ENCODE measurements at regions not wholly inside any gene's neighbourhood (a gene's known extent, or its start where the extent isn't known, plus 50 kb on each side); places are given as distances from the start of the nearest gene placed in this dataset.
A peak's percentile ranks its signal among the peaks of the same experiment; 100 is the strongest.

DNA sequence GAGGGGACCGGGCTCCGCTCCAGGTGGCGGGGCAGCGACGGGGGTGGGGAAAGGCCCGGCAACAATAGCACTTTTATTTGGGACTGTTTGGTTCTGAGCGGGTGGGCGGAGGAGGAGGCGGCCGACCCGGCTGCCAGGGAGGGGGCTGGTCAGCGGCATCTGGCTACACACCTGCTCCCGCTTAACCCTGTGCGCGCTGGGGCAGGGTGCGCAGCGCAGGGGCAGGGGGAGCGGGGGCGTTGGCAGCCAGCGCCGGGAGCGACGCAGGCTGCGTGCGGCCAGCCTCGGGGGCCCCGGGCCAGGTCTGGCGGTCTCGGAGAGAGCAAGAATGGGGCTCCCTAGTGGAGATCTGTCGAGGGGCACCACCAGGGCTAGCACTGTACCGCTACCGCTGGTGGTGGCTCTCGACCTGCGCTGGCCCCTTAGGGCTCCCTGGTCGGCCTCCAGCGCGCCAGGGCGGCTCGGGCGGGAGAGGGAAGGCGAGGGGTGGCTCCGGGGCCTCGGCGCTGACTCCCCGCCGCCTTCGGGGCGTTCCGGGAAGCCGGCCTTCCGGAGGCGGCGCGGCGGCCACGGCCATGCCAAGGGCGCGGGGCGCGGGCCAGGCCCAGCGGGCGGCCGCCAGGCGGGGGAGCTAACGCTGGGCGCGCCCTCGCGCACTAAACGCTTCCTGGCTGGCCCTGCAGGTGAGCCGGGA lies 92.4 kb downstream of the NCR2 start:
- H3K9me3 ChIP-seq (ENCODE audit: control insufficient read depth, insufficient read depth, low read length) = no peaks in the 10 kb centered on the region
- H3K4me1 ChIP-seq (ENCODE audit: control insufficient read depth, insufficient read depth, low read length) = peaks cover 43% of the 10 kb centered on the region
- no peak overlapping the region for H3K27ac ChIP-seq (ENCODE audit: low read depth, low read length)
- under 1% methylated on average over 71 of the region's 71 CpGs for WGBS (ENCODE audit: insufficient coverage)
- no peak overlapping the region for H3K4me3 ChIP-seq (ENCODE audit: low read depth, low read length)
- DNase-seq (ENCODE audit: low read depth in 4 of 6, low spot score in 6 of 6) = peak in 1 of 6 donors; percentile 63
- H3K27me3 ChIP-seq (ENCODE audit: control insufficient read depth, insufficient read depth, low read length) = peaks cover 66% of the 10 kb centered on the region
- no peaks in the 10 kb centered on the region for H3K36me3 ChIP-seq (ENCODE audit: control insufficient read depth, insufficient read depth, low read length)

DNA sequence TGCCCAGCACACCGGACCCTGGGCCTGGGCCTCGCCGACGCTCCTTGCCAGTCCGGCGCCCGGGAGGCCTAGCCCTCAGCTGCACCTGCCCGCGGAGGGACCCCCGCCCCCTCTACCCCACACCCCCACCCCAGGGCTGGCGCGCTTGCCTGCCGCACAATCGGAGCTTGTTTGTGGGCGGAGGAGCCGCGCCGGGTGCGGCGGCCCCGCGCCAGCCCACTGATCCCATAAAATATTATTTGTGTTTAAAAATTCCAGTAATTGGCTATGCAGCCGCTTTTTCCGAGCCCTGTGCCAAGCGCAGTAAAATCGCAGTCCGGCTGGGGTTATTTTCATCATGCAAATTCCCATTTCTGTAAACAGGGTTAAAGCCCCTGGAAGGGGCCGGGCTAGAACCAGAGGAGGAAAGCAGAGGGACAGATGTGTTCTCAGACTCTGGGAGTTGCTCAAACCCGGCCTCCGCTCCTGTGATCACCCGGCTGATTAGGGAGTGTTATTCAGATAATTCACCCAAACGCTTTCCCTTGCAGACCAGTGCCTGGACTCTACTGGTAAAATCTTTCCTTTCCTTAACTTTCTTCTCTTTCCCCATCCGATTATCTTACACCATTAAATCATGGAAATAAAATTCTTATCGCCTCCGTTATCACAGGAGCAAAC lies 93.1 kb downstream of the NCR2 start:
- Histone ChIP-seq H3K4me1 (ENCODE audit: control insufficient read depth, insufficient read depth, low read length) (peaks cover 43% of the 10 kb centered on the region), H3K4me3 (ENCODE audit: low read depth, low read length) (peak overlapping the region; percentile 2), H3K9me3 (ENCODE audit: control insufficient read depth, insufficient read depth, low read length) (no peaks in the 10 kb centered on the region), H3K36me3 (ENCODE audit: control insufficient read depth, insufficient read depth, low read length) (no peaks in the 10 kb centered on the region), H3K27me3 (ENCODE audit: control insufficient read depth, insufficient read depth, low read length) (peaks cover 61% of the 10 kb centered on the region), H3K27ac (ENCODE audit: low read depth, low read length) (peak overlapping the region; percentile 52)
- DNase-seq (ENCODE audit: low read depth in 4 of 6, low spot score in 6 of 6) = peak in 2 of 6 donors; percentile 44 to 60
- 8% methylated on average over 15 of the region's 35 CpGs for WGBS (ENCODE audit: insufficient coverage)

DNA sequence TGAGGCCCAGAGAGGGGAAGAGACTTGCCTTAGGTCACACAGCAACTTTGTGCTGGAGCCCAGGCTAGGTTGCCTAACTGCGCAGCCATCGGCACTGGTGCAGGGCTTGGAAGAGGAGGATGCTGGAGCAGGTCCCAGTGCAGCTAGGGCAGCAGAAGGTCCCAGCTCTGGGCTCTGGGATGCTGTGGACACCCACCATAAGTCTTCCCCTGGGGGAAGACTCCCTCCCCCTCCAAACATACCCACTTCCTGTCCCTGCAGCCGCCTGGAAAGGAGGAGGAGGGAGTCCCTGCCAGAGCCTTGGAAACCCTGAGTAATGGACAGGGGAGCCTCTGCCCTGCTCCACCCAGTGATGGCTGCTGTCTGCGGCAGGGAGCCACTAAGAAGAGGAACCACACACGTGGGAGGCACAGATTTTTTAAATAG lies 93.6 kb downstream of the NCR2 start:
- H3K27me3 ChIP-seq (ENCODE audit: control insufficient read depth, insufficient read depth, low read length) = peaks cover 59% of the 10 kb centered on the region
- WGBS (ENCODE audit: insufficient coverage) = 29% methylated on average over 2 of the region's 5 CpGs

DNA sequence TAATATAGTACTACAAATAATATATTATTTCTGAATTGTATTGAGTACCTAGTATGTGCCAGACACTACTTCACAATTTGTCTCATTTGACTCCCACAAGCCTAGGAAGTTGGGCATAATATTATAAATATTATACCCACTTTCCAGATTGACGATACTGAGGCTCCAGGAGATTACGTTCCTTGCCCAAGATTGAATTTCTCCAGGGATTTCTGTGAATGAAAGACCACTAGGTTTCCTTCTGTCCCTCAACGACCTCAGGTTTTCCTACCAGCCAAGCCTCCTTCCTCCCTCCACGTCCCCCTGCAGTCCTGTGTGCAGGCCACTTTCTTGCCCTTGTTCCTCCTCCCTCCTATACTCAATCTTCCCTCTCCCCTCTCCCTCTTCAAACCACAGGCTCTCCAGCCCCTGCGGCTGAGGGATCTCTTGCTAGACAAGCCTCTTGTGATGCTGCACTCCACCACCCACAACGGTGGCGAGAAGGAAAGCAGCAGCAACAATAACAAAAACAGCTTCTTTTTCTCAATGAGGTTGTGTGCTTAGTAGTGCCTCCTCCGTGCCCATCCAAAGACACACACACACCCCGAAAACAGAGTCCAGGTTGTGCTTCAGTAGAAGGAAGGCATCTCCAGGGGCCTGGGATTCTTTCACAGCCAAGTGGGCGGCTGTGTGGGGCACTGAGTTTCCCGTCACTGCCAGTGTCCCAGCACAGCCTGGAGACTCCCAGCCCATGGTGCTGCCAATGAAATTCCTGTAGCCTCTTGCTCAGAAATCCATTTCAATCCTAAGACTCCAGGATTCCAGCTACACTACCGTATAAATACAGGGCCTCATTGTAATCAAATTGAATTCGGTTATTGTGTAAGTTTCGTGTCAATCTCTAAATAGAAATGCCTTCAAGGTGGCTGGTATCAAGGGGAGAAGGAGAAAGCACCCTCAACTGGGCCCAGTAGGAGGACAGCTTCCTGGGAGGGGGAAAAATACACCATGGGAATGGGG lies 94.4 kb downstream of the NCR2 start:
- H3K27me3 ChIP-seq (ENCODE audit: control insufficient read depth, insufficient read depth, low read length) = peaks cover 57% of the 10 kb centered on the region
- H3K36me3 ChIP-seq (ENCODE audit: control insufficient read depth, insufficient read depth, low read length) = no peaks in the 10 kb centered on the region
- H3K27ac ChIP-seq (ENCODE audit: low read depth, low read length) = peak overlapping the region; percentile 33
- WGBS (ENCODE audit: insufficient coverage) = 50% methylated on average over 9 of the region's 14 CpGs
- no peaks in the 10 kb centered on the region for H3K9me3 ChIP-seq (ENCODE audit: control insufficient read depth, insufficient read depth, low read length)
- peaks cover 43% of the 10 kb centered on the region for H3K4me1 ChIP-seq (ENCODE audit: control insufficient read depth, insufficient read depth, low read length)
- H3K4me3 ChIP-seq (ENCODE audit: low read depth, low read length) = no peak overlapping the region
- no peak for DNase-seq (ENCODE audit: low read depth in 4 of 6, low spot score in 6 of 6)

More for the DNA sequence above, 93.6 kb downstream of the NCR2 start:
- Histone ChIP-seq H3K36me3 (ENCODE audit: control insufficient read depth, insufficient read depth, low read length) (no peaks in the 10 kb centered on the region), H3K4me3 (ENCODE audit: low read depth, low read length) (no peak overlapping the region), H3K4me1 (ENCODE audit: control insufficient read depth, insufficient read depth, low read length) (peaks cover 43% of the 10 kb centered on the region), H3K27ac (ENCODE audit: low read depth, low read length) (peak overlapping the region; percentile 52), H3K9me3 (ENCODE audit: control insufficient read depth, insufficient read depth, low read length) (no peaks in the 10 kb centered on the region)
- DNase-seq (ENCODE audit: low read depth in 4 of 6, low spot score in 6 of 6) = no peak

DNA sequence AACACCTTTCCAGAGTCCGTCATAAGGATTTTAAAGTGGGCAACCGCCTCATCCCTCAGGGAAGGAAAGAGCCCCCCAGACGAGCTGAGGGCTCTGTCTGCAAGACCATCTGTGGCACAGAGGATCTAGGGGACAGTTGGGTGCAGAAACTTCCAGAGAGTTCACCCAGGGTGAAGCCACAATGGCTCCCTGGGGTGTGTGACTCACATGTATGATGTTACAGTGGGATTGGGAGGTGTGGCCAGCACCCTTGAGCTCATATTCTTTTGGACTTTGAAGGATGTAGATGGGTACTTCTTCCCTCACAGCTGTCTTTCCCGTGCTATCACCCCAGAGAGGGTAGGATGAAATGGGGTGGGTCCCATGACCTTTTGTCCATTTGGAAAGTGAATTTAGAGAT lies 95.5 kb downstream of the NCR2 start:
- Histone ChIP-seq H3K9me3 (ENCODE audit: control insufficient read depth, insufficient read depth, low read length) (no peaks in the 10 kb centered on the region), H3K36me3 (ENCODE audit: control insufficient read depth, insufficient read depth, low read length) (no peaks in the 10 kb centered on the region), H3K4me1 (ENCODE audit: control insufficient read depth, insufficient read depth, low read length) (peaks cover 43% of the 10 kb centered on the region), H3K27me3 (ENCODE audit: control insufficient read depth, insufficient read depth, low read length) (peaks cover 51% of the 10 kb centered on the region), H3K27ac (ENCODE audit: low read depth, low read length) (no peak overlapping the region), H3K4me3 (ENCODE audit: low read depth, low read length) (no peak overlapping the region)
- no peak for DNase-seq (ENCODE audit: low read depth in 4 of 6, low spot score in 6 of 6)
- WGBS (ENCODE audit: insufficient coverage) = 93% methylated on average over 3 of the region's 4 CpGs

DNA sequence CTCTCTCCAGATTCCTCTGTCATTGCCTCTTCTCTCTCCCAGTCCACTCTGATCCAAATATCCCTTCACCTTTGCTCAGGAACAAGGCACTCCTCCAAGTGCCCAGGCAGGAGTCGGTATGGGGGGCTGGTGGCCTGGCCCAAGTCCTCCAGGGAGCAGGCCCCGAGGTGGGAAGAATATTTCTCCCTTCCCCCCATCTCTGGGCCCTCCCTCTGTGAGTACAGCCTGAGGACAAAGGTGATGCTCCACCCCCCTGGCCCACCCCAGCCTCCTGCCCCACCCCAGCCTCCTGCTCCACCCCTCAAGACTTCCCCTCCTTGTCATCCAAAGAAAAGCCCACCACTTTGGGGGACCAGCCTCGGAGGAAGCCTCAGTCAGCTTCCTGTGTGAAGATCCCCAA lies 96.9 kb downstream of the NCR2 start:
- no peak overlapping the region for H3K27ac ChIP-seq (ENCODE audit: low read depth, low read length)
- H3K36me3 ChIP-seq (ENCODE audit: control insufficient read depth, insufficient read depth, low read length) = no peaks in the 10 kb centered on the region
- H3K27me3 ChIP-seq (ENCODE audit: control insufficient read depth, insufficient read depth, low read length) = peaks cover 37% of the 10 kb centered on the region
- DNase-seq (ENCODE audit: low read depth in 4 of 6, low spot score in 6 of 6) = no peak
- 64% methylated on average over 1 of the region's 3 CpGs for WGBS (ENCODE audit: insufficient coverage)
- H3K9me3 ChIP-seq (ENCODE audit: control insufficient read depth, insufficient read depth, low read length) = no peaks in the 10 kb centered on the region
- H3K4me1 ChIP-seq (ENCODE audit: control insufficient read depth, insufficient read depth, low read length) = peaks cover 32% of the 10 kb centered on the region
- H3K4me3 ChIP-seq (ENCODE audit: low read depth, low read length) = no peak overlapping the region

DNA sequence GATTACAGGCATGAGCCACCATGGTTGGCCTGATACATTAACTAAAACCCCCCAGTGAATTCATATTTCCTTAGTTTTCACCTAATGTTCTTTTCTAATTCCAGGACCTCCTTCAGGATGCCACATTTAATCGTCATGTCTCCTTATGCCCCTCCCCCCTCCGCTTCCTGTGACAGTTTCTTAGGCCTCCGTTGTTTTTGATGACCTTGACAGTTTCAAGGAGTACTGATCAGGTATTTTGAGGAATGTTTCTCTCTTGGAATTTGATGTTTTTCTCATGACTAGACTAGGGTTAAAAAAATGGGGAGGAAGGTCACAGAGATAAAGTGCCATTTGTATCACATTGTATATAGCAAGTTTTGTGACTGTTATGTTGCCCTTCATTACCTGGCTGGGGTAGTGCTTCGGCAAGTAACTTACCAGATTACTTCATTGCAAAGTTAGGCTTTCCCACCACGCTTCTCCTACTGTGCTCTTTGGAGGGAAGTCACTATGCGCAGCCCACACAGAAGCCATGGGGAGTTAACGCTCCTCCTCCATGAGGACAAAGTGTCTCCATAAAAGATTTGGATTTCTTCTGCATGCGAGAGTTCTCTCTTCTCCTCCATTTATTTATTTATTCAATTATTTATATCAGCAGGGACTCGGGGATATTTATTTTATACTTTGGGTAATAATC lies 99.5 kb downstream of the NCR2 start:
- Histone ChIP-seq H3K4me3 (ENCODE audit: low read depth, low read length) (no peak overlapping the region), H3K4me1 (ENCODE audit: control insufficient read depth, insufficient read depth, low read length) (peaks cover 10% of the 10 kb centered on the region), H3K9me3 (ENCODE audit: control insufficient read depth, insufficient read depth, low read length) (no peaks in the 10 kb centered on the region), H3K36me3 (ENCODE audit: control insufficient read depth, insufficient read depth, low read length) (no peaks in the 10 kb centered on the region), H3K27me3 (ENCODE audit: control insufficient read depth, insufficient read depth, low read length) (peaks cover 15% of the 10 kb centered on the region), H3K27ac (ENCODE audit: low read depth, low read length) (no peak overlapping the region)
- 74% methylated on average over 3 of the region's 9 CpGs for WGBS (ENCODE audit: insufficient coverage)
- peak in 1 of 6 donors; percentile 49 for DNase-seq (ENCODE audit: low read depth in 4 of 6, low spot score in 6 of 6)

DNA sequence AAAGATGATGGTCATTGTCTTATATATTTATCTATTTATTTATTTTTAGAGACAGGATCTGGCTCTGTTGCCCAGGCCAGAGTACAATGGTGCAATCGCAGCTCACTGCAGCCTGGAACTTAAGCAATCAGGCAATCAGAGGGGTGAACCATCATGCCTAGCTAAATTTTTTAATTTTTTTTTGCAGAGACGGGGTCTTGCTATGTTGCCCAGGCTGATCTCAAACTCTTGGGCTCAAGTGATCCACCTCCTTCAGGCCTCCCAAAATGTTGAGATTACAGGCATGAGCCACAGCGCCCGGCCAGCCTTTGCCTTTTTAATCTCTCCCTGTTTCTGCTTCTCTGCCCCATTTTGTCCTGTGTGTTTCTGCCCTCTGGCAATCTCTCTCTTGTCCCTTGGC lies 102.2 kb downstream of the NCR2 start:
- Histone ChIP-seq H3K4me3 (ENCODE audit: low read depth, low read length) (no peak overlapping the region), H3K36me3 (ENCODE audit: control insufficient read depth, insufficient read depth, low read length) (no peaks in the 10 kb centered on the region), H3K27ac (ENCODE audit: low read depth, low read length) (no peak overlapping the region), H3K4me1 (ENCODE audit: control insufficient read depth, insufficient read depth, low read length) (peaks cover 14% of the 10 kb centered on the region), H3K9me3 (ENCODE audit: control insufficient read depth, insufficient read depth, low read length) (no peaks in the 10 kb centered on the region), H3K27me3 (ENCODE audit: control insufficient read depth, insufficient read depth, low read length) (peaks cover 9% of the 10 kb centered on the region)
- DNase-seq (ENCODE audit: low read depth in 4 of 6, low spot score in 6 of 6) = no peak
- WGBS (ENCODE audit: insufficient coverage) = 93% methylated on average over 4 of the region's 4 CpGs

DNA sequence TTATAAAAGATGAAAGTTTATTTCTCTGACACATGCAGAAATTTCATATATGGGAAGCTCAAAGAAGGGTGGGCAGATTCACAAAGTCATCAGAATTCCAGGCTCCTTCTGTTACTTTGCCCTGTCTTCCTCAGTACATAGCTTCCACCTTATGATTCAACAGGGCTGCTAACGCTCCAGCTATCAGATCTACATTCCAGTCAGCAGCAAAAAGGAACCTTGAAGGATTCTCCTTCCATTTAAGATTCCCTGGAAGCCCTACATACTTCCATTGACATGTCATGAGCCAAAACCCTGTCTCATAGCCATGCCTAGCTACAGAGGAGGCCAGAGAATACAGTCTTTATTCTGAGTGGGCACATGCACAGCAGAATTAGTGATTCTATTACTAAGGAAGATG lies 103.3 kb downstream of the NCR2 start:
- 100% methylated on average over 1 of the region's 1 CpG for WGBS (ENCODE audit: insufficient coverage)
- H3K9me3 ChIP-seq (ENCODE audit: control insufficient read depth, insufficient read depth, low read length) = no peaks in the 10 kb centered on the region

More for the DNA sequence above, 103.3 kb downstream of the NCR2 start:
- H3K36me3 ChIP-seq (ENCODE audit: control insufficient read depth, insufficient read depth, low read length) = no peaks in the 10 kb centered on the region
- peaks cover 25% of the 10 kb centered on the region for H3K4me1 ChIP-seq (ENCODE audit: control insufficient read depth, insufficient read depth, low read length)
- peaks cover 17% of the 10 kb centered on the region for H3K27me3 ChIP-seq (ENCODE audit: control insufficient read depth, insufficient read depth, low read length)
- no peak overlapping the region for H3K4me3 ChIP-seq (ENCODE audit: low read depth, low read length)
- H3K27ac ChIP-seq (ENCODE audit: low read depth, low read length) = no peak overlapping the region
- no peak for DNase-seq (ENCODE audit: low read depth in 4 of 6, low spot score in 6 of 6)

Measured in spinal cord (tissue), 9 donors.